HG03097 (cell line): ENCODE measurements at regions not wholly inside any gene's neighbourhood (a gene's known extent, or its start where the extent isn't known, plus 50 kb on each side); places are given as distances from the start of the nearest gene placed in this dataset.
"Not testable (repeated sequence)": the region's sequence is repeated elsewhere in the genome, so short reads cannot be mapped to it uniquely, and the experiment has no call there.

ENCODE experiments used
- ATAC-seq: cut with Tn5 transposase; IDR thresholded peaks from one replicate; pipeline ENCODE4 v1.9.1; 2021; ENCODE audit not compliant: unreplicated experiment, low FRiP score

GRCh38 chr15:53046153-53046790 lies 256.1 kb upstream of the ONECUT1 start:
- no peak for ATAC-seq

- ATAC-seq: no peak
Measured at GRCh38 chr15:53038655-53038941, 248.5 kb upstream of the ONECUT1 start.

- ATAC-seq: no peak
Measured at GRCh38 chr15:53037904-53038654, 247.9 kb upstream of the ONECUT1 start.

GRCh38 chr15:53036641-53037040 lies 246.5 kb upstream of the ONECUT1 start:
- no peak for ATAC-seq

GRCh38 chr15:53034767-53035245 lies 244.7 kb upstream of the ONECUT1 start:
- ATAC-seq: no peak

GRCh38 chr15:53033709-53034108 lies 243.6 kb upstream of the ONECUT1 start:
- ATAC-seq: no peak

GRCh38 chr15:53031469-53031868 lies 241.3 kb upstream of the ONECUT1 start:
- ATAC-seq: no peak

GRCh38 chr15:53022788-53023187 lies 232.7 kb upstream of the ONECUT1 start:
- ATAC-seq: no peak

GRCh38 chr15:53013329-53013728 lies 223.2 kb upstream of the ONECUT1 start:
- ATAC-seq: no peak

- ATAC-seq: not testable (repeated sequence)
Measured at GRCh38 chr15:53011779-53012178, 221.6 kb upstream of the ONECUT1 start.

GRCh38 chr15:53009093-53009492 lies 219.0 kb upstream of the ONECUT1 start:
- no peak for ATAC-seq

- no peak for ATAC-seq
Measured at GRCh38 chr15:53000409-53000808, 210.3 kb upstream of the ONECUT1 start.

GRCh38 chr15:52997123-52997522 lies 207.0 kb upstream of the ONECUT1 start:
- ATAC-seq: no peak

- ATAC-seq: no peak
Measured at GRCh38 chr15:52994290-52994689, 204.2 kb upstream of the ONECUT1 start.

- ATAC-seq: no peak
Measured at GRCh38 chr15:52984507-52984906, 194.4 kb upstream of the ONECUT1 start.

- ATAC-seq: no peak
Measured at GRCh38 chr15:52980446-52980845, 190.3 kb upstream of the ONECUT1 start.

GRCh38 chr15:52976516-52977075 lies 186.5 kb upstream of the ONECUT1 start:
- ATAC-seq: no peak

- ATAC-seq: no peak
Measured at GRCh38 chr15:52975941-52976449, 185.9 kb upstream of the ONECUT1 start.

GRCh38 chr15:52963865-52964264 lies 173.7 kb upstream of the ONECUT1 start:
- no peak for ATAC-seq

- no peak for ATAC-seq
Measured at GRCh38 chr15:52960283-52960682, 170.1 kb upstream of the ONECUT1 start.

GRCh38 chr15:52943746-52944145 lies 153.6 kb upstream of the ONECUT1 start:
- no peak for ATAC-seq

GRCh38 chr15:52936489-52936888 lies 146.4 kb upstream of the ONECUT1 start:
- no peak for ATAC-seq
